Fibroblast of pulmonary artery (primary cell): ENCODE measurements at regions not wholly inside any gene's neighbourhood (a gene's known extent, or its start where the extent isn't known, plus 50 kb on each side); places are given as distances from the start of the nearest gene placed in this dataset.

ENCODE experiments used
- DNase-seq: peaks from one replicate; pipeline ENCODE4 v3.0.0-alpha.2; 2010; ENCODE audit warnings: low read depth
- H3K4me3 ChIP-seq: replicated peaks from 2 replicates; pipeline ENCODE4 v1.5.1; 2011; ENCODE audit warnings: low read depth, mild to moderate bottlenecking, control low read depth, low read length, moderate library complexity
- CTCF ChIP-seq: IDR thresholded peaks from 2 replicates; pipeline ENCODE4 v1.5.1; 2011; ENCODE audit warnings: mild to moderate bottlenecking, control low read depth, low read length, inconsistent platforms; ENCODE audit errors: missing control alignments

- no peak for TF ChIP-seq CTCF
- no peak for DNase-seq
These were observed 219.6 kb downstream of the ANKRD60 start for GRCh38 chr20:58008866-58009265.

GRCh38 chr20:58008413-58008812 is 220.0 kb downstream of the ANKRD60 start:
- H3K4me3 ChIP-seq, result no peak overlapping the region
- TF ChIP-seq CTCF, result no peak
- no peak for DNase-seq

More at GRCh38 chr20:58008866-58009265, 219.6 kb downstream of the ANKRD60 start:
- no peak overlapping the region for H3K4me3 ChIP-seq

- DNase-seq, result no peak
- TF ChIP-seq CTCF, result no peak
- no peak overlapping the region for H3K4me3 ChIP-seq
These were observed 220.5 kb downstream of the ANKRD60 start for GRCh38 chr20:58007947-58008346.

GRCh38 chr20:58006346-58007316 is 221.8 kb downstream of the ANKRD60 start:
- TF ChIP-seq CTCF, result no peak
- H3K4me3 ChIP-seq, result no peak overlapping the region
- DNase-seq, result no peak

- H3K4me3 ChIP-seq, result no peak overlapping the region
- no peak for TF ChIP-seq CTCF
- DNase-seq, result no peak
These were observed 222.7 kb downstream of the ANKRD60 start for GRCh38 chr20:58005581-58006345.

- no peak for DNase-seq
These were observed 223.6 kb downstream of the ANKRD60 start for GRCh38 chr20:58004900-58005299.

More at GRCh38 chr20:58004900-58005299, 223.6 kb downstream of the ANKRD60 start:
- no peak for TF ChIP-seq CTCF
- no peak overlapping the region for H3K4me3 ChIP-seq
